ENCODE measurements at regions not wholly inside any gene's neighbourhood (a gene's known extent, or its start where the extent isn't known, plus 50 kb on each side); places are given as distances from the start of the nearest gene placed in this dataset.

DNA sequence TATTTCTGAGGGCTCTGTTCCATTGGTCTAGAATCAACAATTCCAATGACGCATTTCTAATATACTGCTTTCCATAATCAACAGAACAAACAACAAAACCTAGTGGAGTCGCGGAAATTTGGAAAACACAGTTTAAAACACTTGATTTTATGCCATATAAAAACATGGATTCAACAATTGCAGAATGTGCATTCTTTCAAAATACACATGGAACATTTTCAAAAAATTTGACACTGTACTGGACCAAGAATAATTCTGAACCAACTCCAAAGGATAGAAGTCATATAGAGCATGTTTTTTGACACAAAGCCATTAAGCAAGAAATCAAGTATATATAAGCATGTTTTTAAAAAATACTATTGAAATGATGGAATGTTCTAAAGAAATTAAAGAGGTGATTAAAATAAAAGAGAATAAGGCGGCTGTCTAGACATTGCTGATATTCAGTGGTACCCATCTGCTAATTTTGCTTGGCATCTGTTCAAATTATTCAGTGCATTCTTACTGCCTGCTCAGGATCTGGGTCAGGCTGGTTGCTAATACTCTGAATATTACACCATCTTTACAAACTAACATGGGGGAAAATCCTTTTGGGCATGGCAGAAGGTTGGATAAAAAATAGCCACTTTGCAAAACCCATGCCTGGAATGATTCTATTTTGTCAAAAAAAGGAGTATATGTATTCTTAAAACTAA lies 221.3 kb downstream of the NPR3 start:
- no peaks in the 10 kb centered on the region for H3K9me3 Mint-ChIP-seq
- no peak overlapping the region for H3K4me3 Mint-ChIP-seq
- H3K4me1 Mint-ChIP-seq = no peaks in the 10 kb centered on the region
- TF ChIP-seq, protein P1, sequence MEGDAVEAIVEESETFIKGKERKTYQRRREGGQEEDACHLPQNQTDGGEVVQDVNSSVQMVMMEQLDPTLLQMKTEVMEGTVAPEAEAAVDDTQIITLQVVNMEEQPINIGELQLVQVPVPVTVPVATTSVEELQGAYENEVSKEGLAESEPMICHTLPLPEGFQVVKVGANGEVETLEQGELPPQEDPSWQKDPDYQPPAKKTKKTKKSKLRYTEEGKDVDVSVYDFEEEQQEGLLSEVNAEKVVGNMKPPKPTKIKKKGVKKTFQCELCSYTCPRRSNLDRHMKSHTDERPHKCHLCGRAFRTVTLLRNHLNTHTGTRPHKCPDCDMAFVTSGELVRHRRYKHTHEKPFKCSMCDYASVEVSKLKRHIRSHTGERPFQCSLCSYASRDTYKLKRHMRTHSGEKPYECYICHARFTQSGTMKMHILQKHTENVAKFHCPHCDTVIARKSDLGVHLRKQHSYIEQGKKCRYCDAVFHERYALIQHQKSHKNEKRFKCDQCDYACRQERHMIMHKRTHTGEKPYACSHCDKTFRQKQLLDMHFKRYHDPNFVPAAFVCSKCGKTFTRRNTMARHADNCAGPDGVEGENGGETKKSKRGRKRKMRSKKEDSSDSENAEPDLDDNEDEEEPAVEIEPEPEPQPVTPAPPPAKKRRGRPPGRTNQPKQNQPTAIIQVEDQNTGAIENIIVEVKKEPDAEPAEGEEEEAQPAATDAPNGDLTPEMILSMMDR (IDR thresholded peaks at IDR 0.05) = no peak
- H3K27ac Mint-ChIP-seq = no peak overlapping the region
- H3K36me3 Mint-ChIP-seq (ENCODE audit: low read depth) = no peaks in the 10 kb centered on the region
- H3K27me3 Mint-ChIP-seq (ENCODE audit: low read depth, poor library complexity) = peaks cover 4% of the 10 kb centered on the region
- DNase-seq = no peak

DNA sequence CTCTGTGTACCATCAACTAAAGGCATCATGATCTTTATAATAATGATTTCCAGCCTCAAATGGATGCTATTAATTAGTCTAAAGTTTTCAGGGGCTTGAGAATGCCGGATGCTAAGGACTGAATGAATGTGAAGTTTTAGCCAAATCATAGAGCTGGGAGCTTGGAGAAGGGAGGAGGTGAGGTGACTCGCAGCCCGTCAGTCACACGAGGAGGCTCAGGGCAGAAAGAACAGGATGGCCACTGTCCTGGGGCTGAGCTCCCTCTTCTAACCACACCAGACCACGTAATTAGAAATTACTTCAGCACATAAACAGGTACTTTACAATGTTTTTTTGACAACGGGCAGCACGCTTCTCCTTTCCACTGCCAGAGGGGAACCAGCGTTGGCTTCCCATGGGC lies 222.6 kb downstream of the NPR3 start:
- H3K9me3 Mint-ChIP-seq = no peaks in the 10 kb centered on the region
- H3K27me3 Mint-ChIP-seq (ENCODE audit: low read depth, poor library complexity) = peaks cover 2% of the 10 kb centered on the region
- no peak for DNase-seq
- TF ChIP-seq, protein P1 (IDR thresholded peaks at IDR 0.05) = no peak
- no peak overlapping the region for H3K27ac Mint-ChIP-seq
- no peaks in the 10 kb centered on the region for H3K36me3 Mint-ChIP-seq (ENCODE audit: low read depth)
- no peaks in the 10 kb centered on the region for H3K4me1 Mint-ChIP-seq
- H3K4me3 Mint-ChIP-seq = no peak overlapping the region

DNA sequence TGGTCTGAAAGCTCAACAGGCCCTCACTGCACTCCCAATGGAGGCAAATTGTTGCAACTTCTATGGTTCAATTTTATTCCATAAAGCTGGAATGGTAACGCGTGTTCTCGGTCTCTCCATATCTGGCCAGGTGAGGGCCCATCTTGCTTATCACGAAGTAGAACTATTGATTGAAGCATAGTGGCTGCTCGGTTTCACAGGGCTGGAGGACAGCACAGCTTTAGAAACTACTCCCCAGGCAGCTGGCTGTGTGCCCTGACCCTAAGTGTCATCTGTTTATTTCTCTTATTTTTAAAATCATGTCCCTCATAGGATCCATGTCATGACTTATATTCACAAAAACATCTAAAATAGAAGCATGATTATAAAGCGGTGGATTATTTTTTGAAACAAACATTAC lies 223.4 kb downstream of the NPR3 start:
- Mint-ChIP-seq H3K9me3 (no peaks in the 10 kb centered on the region), H3K4me3 (no peak overlapping the region), H3K4me1 (no peaks in the 10 kb centered on the region), H3K36me3 (ENCODE audit: low read depth) (no peaks in the 10 kb centered on the region), H3K27ac (no peak overlapping the region), H3K27me3 (ENCODE audit: low read depth, poor library complexity) (no peaks in the 10 kb centered on the region)
- TF ChIP-seq, protein P1 (IDR thresholded peaks at IDR 0.05) = no peak
- DNase-seq = no peak

DNA sequence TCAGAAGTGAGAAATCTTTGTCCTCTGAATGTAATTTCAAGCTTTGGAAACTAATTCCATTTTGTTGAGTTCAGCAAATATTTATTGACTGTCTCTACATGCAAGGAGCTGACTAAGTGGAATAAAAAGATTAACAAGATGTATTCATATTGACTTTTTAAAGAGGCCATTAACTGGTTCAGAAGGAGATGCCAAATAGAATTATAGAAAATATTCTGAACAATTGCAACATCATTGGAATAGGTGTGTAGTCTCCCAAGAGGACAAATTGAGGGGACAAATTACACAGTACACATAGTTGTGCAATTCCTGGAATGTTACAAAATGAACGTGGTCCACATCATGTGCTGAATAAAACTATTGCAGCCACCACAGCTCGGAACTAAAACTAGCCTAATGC lies 224.2 kb downstream of the NPR3 start:
- TF ChIP-seq, protein P1 (IDR thresholded peaks at IDR 0.05) = no peak

DNA sequence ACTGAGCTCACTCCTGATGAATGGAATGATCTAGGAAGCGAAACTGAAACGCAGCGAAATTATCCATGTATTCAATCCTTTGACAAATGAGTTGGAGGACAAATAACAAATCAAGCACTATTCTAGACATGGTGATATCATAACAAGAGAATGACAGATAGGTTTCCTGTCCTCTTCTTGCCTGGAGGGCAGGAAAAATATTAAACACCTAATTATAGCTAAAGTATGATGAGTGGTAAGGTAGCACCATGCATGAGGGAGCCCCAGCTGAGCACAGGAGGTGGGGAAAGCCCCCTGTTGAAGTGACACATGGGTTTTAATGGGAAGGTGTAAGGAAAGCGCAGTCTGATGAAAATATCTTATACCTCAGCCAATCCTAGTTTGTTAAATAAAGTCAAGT lies 225.2 kb downstream of the NPR3 start:
- peaks cover 4% of the 10 kb centered on the region for H3K27me3 Mint-ChIP-seq (ENCODE audit: low read depth, poor library complexity)
- no peak for DNase-seq
- TF ChIP-seq, protein P1 (IDR thresholded peaks at IDR 0.05) = no peak
- no peak overlapping the region for H3K27ac Mint-ChIP-seq
- H3K4me1 Mint-ChIP-seq = no peaks in the 10 kb centered on the region
- no peaks in the 10 kb centered on the region for H3K36me3 Mint-ChIP-seq (ENCODE audit: low read depth)
- no peaks in the 10 kb centered on the region for H3K9me3 Mint-ChIP-seq
- H3K4me3 Mint-ChIP-seq = no peak overlapping the region

More for the DNA sequence above, 224.2 kb downstream of the NPR3 start:
- no peaks in the 10 kb centered on the region for H3K4me1 Mint-ChIP-seq
- H3K9me3 Mint-ChIP-seq = no peaks in the 10 kb centered on the region
- no peak for DNase-seq
- H3K4me3 Mint-ChIP-seq = no peak overlapping the region
- no peak overlapping the region for H3K27ac Mint-ChIP-seq
- no peaks in the 10 kb centered on the region for H3K27me3 Mint-ChIP-seq (ENCODE audit: low read depth, poor library complexity)
- no peaks in the 10 kb centered on the region for H3K36me3 Mint-ChIP-seq (ENCODE audit: low read depth)

Measured in nephron progenitor cell (in vitro differentiated cells).